ENCODE measurements at regions not wholly inside any gene's neighbourhood (a gene's known extent, or its start where the extent isn't known, plus 50 kb on each side); places are given as distances from the start of the nearest gene placed in this dataset.

DNA sequence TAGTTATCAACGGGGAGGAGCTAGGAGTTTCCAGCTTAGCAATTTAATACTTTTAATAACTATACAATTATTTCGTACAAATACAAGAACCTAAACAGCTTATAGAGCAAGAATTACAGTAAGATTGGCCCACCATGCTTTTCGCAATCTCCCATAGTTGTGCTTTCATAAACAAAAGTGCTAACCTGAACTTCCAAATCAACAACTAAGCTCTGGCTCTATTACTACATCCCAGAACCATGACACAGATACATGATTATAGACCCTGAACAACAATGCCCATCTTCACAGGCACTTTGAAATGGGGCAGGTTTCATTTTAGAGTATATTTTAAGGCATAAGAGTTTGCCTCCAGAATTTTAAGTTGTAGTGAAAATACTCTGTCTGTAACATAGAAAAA is 203.5 kb downstream of the DMRTA1 start:
- no peak for TF ChIP-seq CTCF (conservative IDR thresholded peaks at IDR 0.05 in 1 of 2, IDR thresholded peaks at IDR 0.05 in 1 of 2; ENCODE audit: extremely low read depth in 1 of 2, insufficient read depth in 1 of 2, low read depth in 1 of 2, low read length in 2 of 2)
- TF ChIP-seq EZH2 (IDR thresholded peaks at IDR 0.05; ENCODE audit: borderline replicate concordance, low read length) = no peak
